ENCODE measurements at regions not wholly inside any gene's neighbourhood (a gene's known extent, or its start where the extent isn't known, plus 50 kb on each side); places are given as distances from the start of the nearest gene placed in this dataset.

GRCh38 chr2:66003931-66004330, 431.0 kb upstream of the MEIS1 start:
- no peak for TF ChIP-seq CTCF (IDR thresholded peaks at IDR 0.05; ENCODE audit: insufficient read depth, low read length, poor library complexity, severe bottlenecking)
- TF ChIP-seq EZH2phosphoT487 (conservative IDR thresholded peaks at IDR 0.05; ENCODE audit: low read length) = no peak
- Histone ChIP-seq H3K27me3 (ENCODE audit: low read length) (no peaks in the 10 kb centered on the region), H3F3A (ENCODE audit: insufficient read depth) (no peaks in the 10 kb centered on the region)

GRCh38 chr2:66001538-66001937, 433.4 kb upstream of the MEIS1 start:
- Histone ChIP-seq H3K9ac (ENCODE audit: low read length) (no peak overlapping the region), H3K36me3 (ENCODE audit: low read length) (no peaks in the 10 kb centered on the region), H3K27ac (ENCODE audit: low read depth, low read length) (no peak overlapping the region), H3K79me2 (ENCODE audit: insufficient read depth, low read length) (no peaks in the 10 kb centered on the region), H3K27me3 (ENCODE audit: low read length) (no peaks in the 10 kb centered on the region), H3K4me2 (ENCODE audit: low read depth, low read length, poor library complexity, severe bottlenecking) (no peak overlapping the region), H3K9me2 (replicated peaks; ENCODE audit: insufficient read depth, low read length) (no peaks in the 10 kb centered on the region), H3F3A (ENCODE audit: insufficient read depth) (no peaks in the 10 kb centered on the region), H2AFZ (ENCODE audit: low read depth, low read length, severe bottlenecking) (no peak overlapping the region), H4K20me1 (ENCODE audit: low read depth, low read length) (no peaks in the 10 kb centered on the region), H3K9me3 (ENCODE audit: insufficient read depth, low read length) (no peaks in the 10 kb centered on the region), H3K4me3 (ENCODE audit: insufficient read depth, low read length, poor library complexity, severe bottlenecking) (no peak overlapping the region)
- no peak for TF ChIP-seq CTCF (IDR thresholded peaks at IDR 0.05; ENCODE audit: insufficient read depth, low read length, poor library complexity, severe bottlenecking)

More at GRCh38 chr2:66003931-66004330, 431.0 kb upstream of the MEIS1 start:
- no peaks in the 10 kb centered on the region for H3K36me3 ChIP-seq (ENCODE audit: low read length)
- no peaks in the 10 kb centered on the region for H3K79me2 ChIP-seq (ENCODE audit: insufficient read depth, low read length)
- H4K20me1 ChIP-seq (ENCODE audit: low read depth, low read length) = no peaks in the 10 kb centered on the region
- no peak overlapping the region for H3K27ac ChIP-seq (ENCODE audit: low read depth, low read length)
- H3K9me3 ChIP-seq (ENCODE audit: insufficient read depth, low read length) = no peaks in the 10 kb centered on the region
- no peak overlapping the region for H3K4me3 ChIP-seq (ENCODE audit: insufficient read depth, low read length, poor library complexity, severe bottlenecking)
- no peak overlapping the region for H2AFZ ChIP-seq (ENCODE audit: low read depth, low read length, severe bottlenecking)
- no peak overlapping the region for H3K4me2 ChIP-seq (ENCODE audit: low read depth, low read length, poor library complexity, severe bottlenecking)
- no peak overlapping the region for H3K9ac ChIP-seq (ENCODE audit: low read length)
- H3K9me2 ChIP-seq (replicated peaks; ENCODE audit: insufficient read depth, low read length) = no peaks in the 10 kb centered on the region

- no peaks in the 10 kb centered on the region for H3K9me3 ChIP-seq (ENCODE audit: insufficient read depth, low read length)
- no peaks in the 10 kb centered on the region for H3K27me3 ChIP-seq (ENCODE audit: low read length)
- H2AFZ ChIP-seq (ENCODE audit: low read depth, low read length, severe bottlenecking) = no peak overlapping the region
- no peaks in the 10 kb centered on the region for H4K20me1 ChIP-seq (ENCODE audit: low read depth, low read length)
- H3K79me2 ChIP-seq (ENCODE audit: insufficient read depth, low read length) = no peaks in the 10 kb centered on the region
- no peak overlapping the region for H3K9ac ChIP-seq (ENCODE audit: low read length)
- no peak overlapping the region for H3K27ac ChIP-seq (ENCODE audit: low read depth, low read length)
- TF ChIP-seq EZH2phosphoT487 (conservative IDR thresholded peaks at IDR 0.05; ENCODE audit: low read length) = no peak
- no peak for TF ChIP-seq CTCF (IDR thresholded peaks at IDR 0.05; ENCODE audit: insufficient read depth, low read length, poor library complexity, severe bottlenecking)
- H3K36me3 ChIP-seq (ENCODE audit: low read length) = no peaks in the 10 kb centered on the region
- no peaks in the 10 kb centered on the region for H3K9me2 ChIP-seq (replicated peaks; ENCODE audit: insufficient read depth, low read length)
- H3K4me2 ChIP-seq (ENCODE audit: low read depth, low read length, poor library complexity, severe bottlenecking) = no peak overlapping the region
- H3K4me3 ChIP-seq (ENCODE audit: insufficient read depth, low read length, poor library complexity, severe bottlenecking) = no peak overlapping the region
- H3F3A ChIP-seq (ENCODE audit: insufficient read depth) = no peaks in the 10 kb centered on the region
These were observed 434.0 kb upstream of the MEIS1 start for GRCh38 chr2:66000901-66001300.

- Histone ChIP-seq H4K20me1 (ENCODE audit: low read depth, low read length) (no peaks in the 10 kb centered on the region), H3F3A (ENCODE audit: insufficient read depth) (no peaks in the 10 kb centered on the region), H3K36me3 (ENCODE audit: low read length) (no peaks in the 10 kb centered on the region), H3K9ac (ENCODE audit: low read length) (no peak overlapping the region), H3K9me2 (replicated peaks; ENCODE audit: insufficient read depth, low read length) (no peaks in the 10 kb centered on the region), H3K79me2 (ENCODE audit: insufficient read depth, low read length) (no peaks in the 10 kb centered on the region), H3K4me3 (ENCODE audit: insufficient read depth, low read length, poor library complexity, severe bottlenecking) (no peak overlapping the region), H3K4me2 (ENCODE audit: low read depth, low read length, poor library complexity, severe bottlenecking) (no peak overlapping the region), H3K27ac (ENCODE audit: low read depth, low read length) (no peak overlapping the region), H3K9me3 (ENCODE audit: insufficient read depth, low read length) (no peaks in the 10 kb centered on the region), H2AFZ (ENCODE audit: low read depth, low read length, severe bottlenecking) (no peak overlapping the region), H3K27me3 (ENCODE audit: low read length) (no peaks in the 10 kb centered on the region)
- TF ChIP-seq EZH2phosphoT487 (conservative IDR thresholded peaks at IDR 0.05; ENCODE audit: low read length) (no peak), CTCF (IDR thresholded peaks at IDR 0.05; ENCODE audit: insufficient read depth, low read length, poor library complexity, severe bottlenecking) (no peak)
These were observed 435.1 kb upstream of the MEIS1 start for GRCh38 chr2:65999796-66000195.
